HEK293 (cell line): ENCODE measurements at regions not wholly inside any gene's neighbourhood (a gene's known extent, or its start where the extent isn't known, plus 50 kb on each side); places are given as distances from the start of the nearest gene placed in this dataset.

Experiments used
- BCL11A ChIP-seq: fragments of 450-650 bp; formaldehyde crosslinking; IDR thresholded peaks from 2 replicates; pipeline ENCODE4 v1.5.1; 2016; ENCODE audit warnings: low read depth, missing biosample characterization, missing genetic modification characterization
- SP2 ChIP-seq: fragments of 450-650 bp; formaldehyde crosslinking; IDR thresholded peaks from 2 replicates; pipeline ENCODE4 v1.5.1; 2016; ENCODE audit warnings: missing biosample characterization, missing genetic modification characterization
- ZNF155 ChIP-seq: fragments of 450-650 bp; formaldehyde crosslinking; IDR thresholded peaks from 2 replicates; pipeline ENCODE4 v1.5.1; 2016; ENCODE audit warnings: missing biosample characterization, missing genetic modification characterization
- ZNF76 ChIP-seq: fragments of 450-650 bp; formaldehyde crosslinking; IDR thresholded peaks from 2 replicates; pipeline ENCODE4; 2016; ENCODE audit warnings: low read depth, missing biosample characterization, missing genetic modification characterization, borderline replicate concordance

DNA sequence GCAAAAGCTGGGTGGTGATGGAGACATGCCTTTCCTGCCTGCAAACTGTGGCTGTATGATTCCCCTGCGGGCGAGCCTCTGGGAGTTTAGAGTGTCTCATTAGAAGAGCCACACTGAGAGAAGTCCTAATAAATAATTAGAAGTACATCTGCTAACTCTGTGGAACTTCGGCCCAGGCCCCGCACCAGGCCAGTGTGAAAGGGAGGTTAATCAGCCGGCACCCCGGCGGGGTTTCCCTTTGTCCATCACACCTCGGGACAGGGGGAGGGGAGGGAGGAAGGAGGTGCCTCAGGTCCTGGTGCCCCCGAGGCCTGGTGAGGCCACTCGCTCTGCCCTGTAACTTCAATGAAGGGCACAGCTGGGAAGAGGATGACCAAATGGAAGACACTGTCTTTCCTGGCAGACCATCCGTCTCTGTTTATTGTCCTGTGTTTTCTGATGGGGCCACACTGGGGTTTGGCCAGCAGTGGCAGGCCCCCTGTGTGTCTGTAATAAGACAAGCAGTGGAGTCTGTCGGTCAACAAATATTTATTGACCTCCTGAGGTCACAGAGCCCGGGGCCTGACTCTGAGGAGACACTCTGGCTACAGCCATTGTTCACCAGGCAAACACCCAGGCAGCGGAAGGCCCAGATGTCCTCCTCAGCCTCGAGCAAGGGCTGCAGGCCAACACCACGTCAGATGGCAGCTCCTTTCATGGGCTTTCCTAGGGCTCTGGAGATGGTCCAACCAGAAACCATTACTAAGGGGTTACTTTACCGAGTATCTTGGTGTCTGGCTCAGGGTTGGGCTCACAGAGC is 267.5 kb upstream of the RAB4A start:
- no peak for TF ChIP-seq ZNF76
- TF ChIP-seq ZNF155, result no peak
- TF ChIP-seq BCL11A (tag by site-specific recombination), result no peak
- TF ChIP-seq SP2, result no peak
